Endothelial cell of umbilical vein (primary cell): ENCODE measurements at regions not wholly inside any gene's neighbourhood (a gene's known extent, or its start where the extent isn't known, plus 50 kb on each side); places are given as distances from the start of the nearest gene placed in this dataset.

Experiments used
- BruUV-seq: library from RNA; stranded (reverse); fragments of 400-500 nt; replicated peaks from 2 replicates; lab custom pipeline; 2021; lab: Mats Ljungman, UMichigan
- CTCF ChIA-PET: fragments of 300-600, 350-600 bp; sonication (Branson Sonifier 250); formaldehyde crosslinking; loops from one replicate; lab custom pipeline; 2021; ENCODE audit warnings: antibody characterized with exemption, inconsistent platforms; lab: Charles Lee
- POLR2A ChIA-PET: fragments of 300-600, 350-600 bp; sonication (Branson Sonifier 250); formaldehyde crosslinking; loops from one replicate; lab custom pipeline; 2021; ENCODE audit warnings: antibody characterized with exemption, inconsistent platforms; lab: Charles Lee
- DNase-seq: peaks from one replicate; pipeline ENCODE4 v3.0.0-alpha.2; 2011; ENCODE audit warnings: low read depth, low spot score
- FAIRE-seq: peaks from 2 replicates; lab custom pipeline; 2011; peaks lifted over from hg19 to GRCh38; lab: Jason Lieb, UNC
- H2AFZ ChIP-seq: 2 replicates; pipeline ENCODE4 v1.6.0; 2012; ENCODE audit warnings: low read depth, low read length, control low read depth, inconsistent platforms
- H3K27ac ChIP-seq: 2 replicates; pipeline ENCODE4 v1.5.1; 2011; ENCODE audit warnings: low read depth, mild to moderate bottlenecking, control low read depth, low read length, moderate library complexity; ENCODE audit not compliant: insufficient read depth
- H3K27me3 ChIP-seq, 2 experiments: 2 replicates each; pipeline versions ENCODE4 v1.6.0 to v1.6.1; 2011; ENCODE audit warnings: low read length in 2 of 2, mixed read lengths in 1 of 2; ENCODE audit not compliant: control insufficient read depth in 2 of 2, insufficient read depth in 2 of 2
- H3K36me3 ChIP-seq, 2 experiments: 2 replicates in 1 of 2; 3 replicates in 1 of 2; pipeline ENCODE4 v1.5.1; 2011; ENCODE audit warnings: low read length in 2 of 2, mild to moderate bottlenecking in 1 of 2, moderate library complexity in 1 of 2; ENCODE audit not compliant: control insufficient read depth in 2 of 2, insufficient read depth in 2 of 2; ENCODE audit errors: extremely low read depth in 1 of 2
- H3K4me1 ChIP-seq: 3 replicates; pipeline ENCODE4 v1.5.1; 2011; ENCODE audit warnings: mild to moderate bottlenecking, low read length; ENCODE audit not compliant: control insufficient read depth, insufficient read depth; ENCODE audit errors: extremely low read depth
- H3K4me2 ChIP-seq: 2 replicates; pipeline ENCODE4 v1.6.1; 2011; ENCODE audit warnings: low read length, control low read depth, mixed read lengths; ENCODE audit not compliant: insufficient read depth
- H3K4me3 ChIP-seq, 3 experiments: fragments of 200-600 bp in 1 of 3; sonication (generic), shearing (Covaris generic) in 1 of 3; replicated peaks in 1 of 3; 2 replicates each; pipeline ENCODE4 v1.5.1; 2011 to 2016; ENCODE audit warnings: control low read depth in 3 of 3, low read length in 3 of 3, mild to moderate bottlenecking in 2 of 3, inconsistent platforms in 1 of 3, low read depth in 1 of 3, moderate library complexity in 1 of 3; ENCODE audit not compliant: insufficient read depth in 1 of 3
- H3K79me2 ChIP-seq: 2 replicates; pipeline ENCODE4 v1.6.0; 2012; ENCODE audit warnings: low read length, inconsistent platforms; ENCODE audit not compliant: control insufficient read depth, insufficient read depth
- H3K9ac ChIP-seq: replicated peaks from 2 replicates; pipeline ENCODE3; 2011; ENCODE audit warnings: low read length, control low read depth; ENCODE audit not compliant: insufficient read depth; ENCODE audit errors: extremely low read depth
- H3K9me1 ChIP-seq: replicated peaks from 3 replicates; pipeline ENCODE4 v1.6.0; 2011; ENCODE audit warnings: mild to moderate bottlenecking, low read length; ENCODE audit not compliant: control insufficient read depth, insufficient read depth; ENCODE audit errors: extremely low read depth
- H3K9me3 ChIP-seq: replicated peaks from 2 replicates; pipeline ENCODE4 v1.5.1; 2012; ENCODE audit warnings: low read length, inconsistent platforms; ENCODE audit not compliant: control insufficient read depth, insufficient read depth
- H4K20me1 ChIP-seq: replicated peaks from 2 replicates; pipeline ENCODE3; 2011; ENCODE audit warnings: mild to moderate bottlenecking, low read length; ENCODE audit not compliant: control insufficient read depth, insufficient read depth; ENCODE audit errors: extremely low read depth
- EZH2 ChIP-seq: IDR thresholded peaks from 2 replicates; pipeline ENCODE4 v1.6.1; 2012; ENCODE audit warnings: borderline replicate concordance, low read depth, mild to moderate bottlenecking, moderate library complexity, low read length, inconsistent platforms; ENCODE audit not compliant: severe bottlenecking
- FOS ChIP-seq: IDR thresholded peaks from 2 replicates; pipeline ENCODE4 v1.6.1; 2011; ENCODE audit warnings: mild to moderate bottlenecking, low read length, moderate library complexity, borderline replicate concordance; ENCODE audit not compliant: insufficient read depth
- GATA2 ChIP-seq: IDR thresholded peaks from 2 replicates; pipeline ENCODE4 v1.7.0; 2011; ENCODE audit warnings: low read depth, mild to moderate bottlenecking, moderate library complexity, mixed read lengths, low read length; ENCODE audit not compliant: insufficient read length, insufficient read depth
- JUN ChIP-seq: IDR thresholded peaks from 2 replicates; pipeline ENCODE4 v1.6.1; 2011; ENCODE audit warnings: borderline replicate concordance, low read depth; ENCODE audit not compliant: insufficient read length, insufficient read depth
- MYC ChIP-seq: IDR thresholded peaks from one replicate; pipeline ENCODE4 v1.6.1; 2011; ENCODE audit warnings: mild to moderate bottlenecking, low read depth, low read length
- POLR2A ChIP-seq: IDR thresholded peaks from 2 replicates; pipeline ENCODE4 v1.6.1; 2012; ENCODE audit warnings: low read depth, mild to moderate bottlenecking, control low read depth, low read length
- POLR2AphosphoS5 ChIP-seq: IDR thresholded peaks from 2 replicates; pipeline ENCODE4 v1.6.1; 2012; ENCODE audit warnings: low read depth, mild to moderate bottlenecking, control low read depth, low read length, moderate library complexity; ENCODE audit not compliant: insufficient read depth
- dilution Hi-C: fragments of 300-500 bp; cut with MboI; formaldehyde crosslinking; loops from one replicate; pipeline ENCODE4 v1.15.0; 2019; ENCODE audit warnings: low sequenced_read_pairs; ENCODE audit not compliant: extremely low pct_ligation_motif_present
- intact Hi-C: fragments of 100-400 bp; cut with micrococcal nuclease; formaldehyde crosslinking; loops from one replicate; pipeline ENCODE4 v1.10.0; 2022
- TF ChIP-seq, protein P1 (sequence below): IDR thresholded peaks from 2 replicates; pipeline ENCODE4 v1.6.1; 2011; ENCODE audit not compliant: insufficient read depth, insufficient read length
- TF ChIP-seq, protein P2 (sequence below), 2 donors: IDR thresholded peaks; 1 replicate in 1 of 2; 2 replicates in 1 of 2; pipeline ENCODE4 v1.5.1; 2011; ENCODE audit warnings: low read length in 2 of 2, mild to moderate bottlenecking in 2 of 2, moderate library complexity in 2 of 2, control low read depth in 1 of 2, inconsistent platforms in 1 of 2, low read depth in 1 of 2; ENCODE audit not compliant: insufficient read depth in 1 of 2; ENCODE audit errors: extremely low read depth in 1 of 2

DNA sequence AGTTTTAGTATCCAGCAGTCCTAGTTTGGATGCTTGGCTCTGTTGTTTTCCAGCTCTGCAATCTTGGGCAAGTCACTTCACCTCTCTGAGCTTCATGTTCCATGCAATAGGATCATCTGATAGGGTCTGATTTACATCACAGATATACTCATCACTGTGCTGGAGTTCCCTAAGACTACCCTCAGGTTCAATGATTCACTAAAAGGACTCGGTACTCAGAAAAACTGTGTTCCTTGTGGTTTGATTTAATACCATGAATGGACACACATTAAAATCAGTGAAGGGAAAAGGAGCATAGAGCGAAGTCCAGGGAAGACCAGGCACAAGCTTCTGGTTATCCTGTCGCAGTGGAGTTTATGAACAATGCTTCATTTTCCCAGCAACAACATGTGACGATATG, 119.9 kb upstream of the EFNA5 start:
- no peak for FAIRE-seq
- Histone ChIP-seq H3K9me3 (no peaks in the 10 kb centered on the region), H4K20me1 (no peaks in the 10 kb centered on the region), H3K27ac (no peak overlapping the region), H3K4me3 (no peak overlapping the region), H2AFZ (no peak overlapping the region), H3K4me2 (no peak overlapping the region), H3K9me1 (no peaks in the 10 kb centered on the region), H3K4me1 (no peaks in the 10 kb centered on the region), H3K36me3 (no peaks in the 10 kb centered on the region), H3K79me2 (no peaks in the 10 kb centered on the region), H3K9ac (no peak overlapping the region), H3K27me3 (peaks cover 0 to 2% of the 10 kb centered on the region in 2 experiments)
- dilution Hi-C loops, result no loop called here
- intact Hi-C loops, result no loop called here
- ChIA-PET CTCF (no interaction called here), POLR2A (no interaction called here)
- no TSS peak for BruUV-seq
- TF ChIP-seq POLR2AphosphoS5 (no peak), GATA2 (no peak), POLR2A (no peak), FOS (no peak), EZH2 (no peak), JUN (no peak), MYC (no peak)
- TF ChIP-seq, protein P1, sequence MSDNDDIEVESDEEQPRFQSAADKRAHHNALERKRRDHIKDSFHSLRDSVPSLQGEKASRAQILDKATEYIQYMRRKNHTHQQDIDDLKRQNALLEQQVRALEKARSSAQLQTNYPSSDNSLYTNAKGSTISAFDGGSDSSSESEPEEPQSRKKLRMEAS, result no peak
- TF ChIP-seq, protein P2, sequence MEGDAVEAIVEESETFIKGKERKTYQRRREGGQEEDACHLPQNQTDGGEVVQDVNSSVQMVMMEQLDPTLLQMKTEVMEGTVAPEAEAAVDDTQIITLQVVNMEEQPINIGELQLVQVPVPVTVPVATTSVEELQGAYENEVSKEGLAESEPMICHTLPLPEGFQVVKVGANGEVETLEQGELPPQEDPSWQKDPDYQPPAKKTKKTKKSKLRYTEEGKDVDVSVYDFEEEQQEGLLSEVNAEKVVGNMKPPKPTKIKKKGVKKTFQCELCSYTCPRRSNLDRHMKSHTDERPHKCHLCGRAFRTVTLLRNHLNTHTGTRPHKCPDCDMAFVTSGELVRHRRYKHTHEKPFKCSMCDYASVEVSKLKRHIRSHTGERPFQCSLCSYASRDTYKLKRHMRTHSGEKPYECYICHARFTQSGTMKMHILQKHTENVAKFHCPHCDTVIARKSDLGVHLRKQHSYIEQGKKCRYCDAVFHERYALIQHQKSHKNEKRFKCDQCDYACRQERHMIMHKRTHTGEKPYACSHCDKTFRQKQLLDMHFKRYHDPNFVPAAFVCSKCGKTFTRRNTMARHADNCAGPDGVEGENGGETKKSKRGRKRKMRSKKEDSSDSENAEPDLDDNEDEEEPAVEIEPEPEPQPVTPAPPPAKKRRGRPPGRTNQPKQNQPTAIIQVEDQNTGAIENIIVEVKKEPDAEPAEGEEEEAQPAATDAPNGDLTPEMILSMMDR (IDR thresholded peaks at IDR 0.05; ENCODE audit: extremely low read depth in 1 of 2, insufficient read depth in 1 of 2, low read depth in 1 of 2, low read length in 2 of 2), result no peak
- DNase-seq, result no peak
